ENCODE measurements at regions not wholly inside any gene's neighbourhood (a gene's known extent, or its start where the extent isn't known, plus 50 kb on each side); places are given as distances from the start of the nearest gene placed in this dataset.

- TF ChIP-seq CTCF (IDR thresholded peaks at IDR 0.05) (no peak), POLR2A (IDR thresholded peaks at IDR 0.05) (no peak), POLR2AphosphoS5 (IDR thresholded peaks at IDR 0.05) (no peak)
Observed at GRCh38 chr2:217206016-217206725, 346.3 kb upstream of the TNP1 start.

Data from prostate gland (tissue), 2 donors.